GM12878 (cell line): ENCODE measurements at regions not wholly inside any gene's neighbourhood (a gene's known extent, or its start where the extent isn't known, plus 50 kb on each side); places are given as distances from the start of the nearest gene placed in this dataset.

ENCODE experiments used
- ATAC-seq: fragments of 200-7000 bp; cut with Tn5 transposase; 3 replicates; pipeline ENCODE4 v1.9.1; 2020; ENCODE audit warnings: mild to moderate bottlenecking, moderate library complexity
- BruUV-seq: library from RNA; stranded (reverse); fragments of 400-500 nt; replicated peaks from 2 replicates; lab custom pipeline; 2021; lab: Mats Ljungman, UMichigan
- CTCF ChIA-PET: fragments of 300-600 bp; sonication (Branson Sonifier 250); formaldehyde crosslinking; extraction: SDS; loops from one replicate; lab custom pipeline; 2021; ENCODE audit warnings: inconsistent platforms; lab: Yijun Ruan, JAX
- POLR2A ChIA-PET: fragments of 350-600 bp; formaldehyde crosslinking; extraction: SDS; loops from one replicate; lab custom pipeline; 2021; ENCODE audit warnings: inconsistent platforms; lab: Charles Lee
- RAD21 ChIA-PET: fragments of 300-600 bp; sonication (Branson Sonifier 250); formaldehyde crosslinking; loops from one replicate; lab custom pipeline; 2023; ENCODE audit warnings: antibody characterized with exemption; ENCODE audit not compliant: unreplicated experiment; lab: Charles Lee
- SMC1A ChIA-PET: fragments of 300-600 bp; sonication (Branson Sonifier 250); formaldehyde crosslinking; loops from one replicate; lab custom pipeline; 2023; ENCODE audit not compliant: unreplicated experiment, uncharacterized antibody; lab: Charles Lee
- DNase-seq: peaks from one replicate; pipeline ENCODE4 v3.0.0-alpha.2; 2011; ENCODE audit warnings: low read depth, low spot score
- FAIRE-seq: peaks from 3 replicates; lab custom pipeline; 2011; peaks lifted over from hg19 to GRCh38; lab: Jason Lieb, UNC
- H2AFZ ChIP-seq: 2 replicates; pipeline ENCODE4 v1.6.0; 2011; ENCODE audit warnings: low read depth, low read length, control low read depth; ENCODE audit not compliant: control insufficient read depth
- H3K27ac ChIP-seq: 2 replicates; pipeline ENCODE4 v1.5.1; 2011; ENCODE audit warnings: control low read depth; ENCODE audit not compliant: control insufficient read depth, insufficient read depth
- H3K27me3 ChIP-seq, 2 experiments: replicated peaks in 1 of 2; 2 replicates each; pipeline versions ENCODE4 v1.6.0 to v1.6.1; 2011; ENCODE audit warnings: low read length in 1 of 2; ENCODE audit not compliant: control insufficient read depth in 2 of 2, insufficient read depth in 2 of 2
- H3K36me3 ChIP-seq, 2 experiments: 2 replicates each; pipeline ENCODE4 v1.5.1; 2011; ENCODE audit warnings: low read length in 1 of 2; ENCODE audit not compliant: control insufficient read depth in 2 of 2, insufficient read depth in 2 of 2
- H3K4me1 ChIP-seq: 2 replicates; pipeline ENCODE4 v1.6.1; 2011; ENCODE audit warnings: mild to moderate bottlenecking, low read length, moderate library complexity, mixed read lengths; ENCODE audit not compliant: control insufficient read depth, insufficient read depth
- H3K4me2 ChIP-seq: 2 replicates; pipeline ENCODE4 v1.6.0; 2011; ENCODE audit warnings: control low read depth; ENCODE audit not compliant: control insufficient read depth, insufficient read depth
- H3K4me3 ChIP-seq: fragments of 200-600 bp; sonication (generic); 2 replicates; pipeline ENCODE4 v1.5.1; 2016
- H3K79me2 ChIP-seq: 2 replicates; pipeline ENCODE4 v1.6.0; 2011; ENCODE audit warnings: low read length; ENCODE audit not compliant: control insufficient read depth, insufficient read depth
- H3K9ac ChIP-seq: 2 replicates; pipeline ENCODE4 v1.8.0; 2011; ENCODE audit warnings: low read length, control low read depth, mixed read lengths; ENCODE audit not compliant: control insufficient read depth, insufficient read depth
- H3K9me3 ChIP-seq: replicated peaks from 3 replicates; pipeline ENCODE4 v1.5.1; 2011; ENCODE audit warnings: mild to moderate bottlenecking, low read length; ENCODE audit not compliant: control insufficient read depth, insufficient read depth
- H4K20me1 ChIP-seq: 2 replicates; pipeline ENCODE4 v1.6.0; 2011; ENCODE audit not compliant: control insufficient read depth, insufficient read depth
- BRCA1 ChIP-seq: IDR thresholded peaks from 2 replicates; pipeline ENCODE4 v1.6.1; 2011; ENCODE audit warnings: low read depth, low read length, improper control_type of control experiment
- CBX3 ChIP-seq: fragments of 200-600 bp; sonication (generic); IDR thresholded peaks from 2 replicates; pipeline ENCODE4 v1.6.1; 2016; ENCODE audit warnings: low read depth, borderline replicate concordance
- DPF2 ChIP-seq: fragments of 450-650 bp; IDR thresholded peaks from 2 replicates; pipeline ENCODE4 v1.6.1; 2017; ENCODE audit warnings: mild to moderate bottlenecking
- E4F1 ChIP-seq: fragments of 450-650 bp; IDR thresholded peaks from 2 replicates; pipeline ENCODE4 v1.6.1; 2018; ENCODE audit warnings: borderline replicate concordance, mild to moderate bottlenecking; ENCODE audit not compliant: partially characterized antibody
- GATAD2B ChIP-seq: fragments of 450-650 bp; conservative IDR thresholded peaks from 2 replicates; pipeline ENCODE4 v1.6.1; 2017; ENCODE audit warnings: low read depth, mild to moderate bottlenecking, moderate library complexity
- HCFC1 ChIP-seq: fragments of 150-350 bp; IDR thresholded peaks from 2 replicates; pipeline ENCODE4 v1.6.1; 2014; ENCODE audit warnings: low read length
- MAX ChIP-seq: IDR thresholded peaks from 2 replicates; pipeline ENCODE4 v1.6.1; 2012; ENCODE audit warnings: low read depth, low read length, improper control_type of control experiment
- MEF2B ChIP-seq: fragments of 450-650 bp; IDR thresholded peaks from 2 replicates; pipeline ENCODE4 v1.6.1; 2018; ENCODE audit warnings: mild to moderate bottlenecking, moderate library complexity; ENCODE audit not compliant: partially characterized antibody, poor library complexity, severe bottlenecking
- NKRF ChIP-seq: fragments of 450-650 bp; conservative IDR thresholded peaks from 2 replicates; pipeline ENCODE4 v1.6.1; 2017; ENCODE audit warnings: mild to moderate bottlenecking, moderate library complexity
- PKNOX1 ChIP-seq: fragments of 450-650 bp; IDR thresholded peaks from 2 replicates; pipeline ENCODE4 v1.6.1; 2016; ENCODE audit warnings: mild to moderate bottlenecking
- POLR2A ChIP-seq: IDR thresholded peaks from 2 replicates; pipeline ENCODE4 v1.6.1; 2011; ENCODE audit warnings: low read depth, mild to moderate bottlenecking, low read length
- POLR2AphosphoS5 ChIP-seq: IDR thresholded peaks from 2 replicates; pipeline ENCODE4 v1.6.1; 2011; ENCODE audit warnings: mild to moderate bottlenecking, low read length, inconsistent platforms
- SPI1 ChIP-seq: IDR thresholded peaks from 2 replicates; pipeline ENCODE4 v1.6.1; 2011; ENCODE audit warnings: low read depth, mild to moderate bottlenecking, low read length, moderate library complexity, borderline replicate concordance; ENCODE audit not compliant: insufficient read depth
- SRF ChIP-seq, 2 experiments: IDR thresholded peaks; 2 replicates each; pipeline ENCODE4 v1.6.1; 2011; ENCODE audit warnings: low read depth in 2 of 2, low read length in 2 of 2, mild to moderate bottlenecking in 1 of 2, moderate library complexity in 1 of 2
- SUPT20H ChIP-seq: IDR thresholded peaks from 2 replicates; pipeline ENCODE4 v1.6.1; 2011; ENCODE audit warnings: low read depth, mild to moderate bottlenecking, low read length, moderate library complexity, borderline replicate concordance; ENCODE audit not compliant: control insufficient read depth
- TAF1 ChIP-seq: IDR thresholded peaks from 2 replicates; pipeline ENCODE4 v1.6.1; 2011; ENCODE audit warnings: mild to moderate bottlenecking, low read depth, low read length, borderline replicate concordance
- YY1 ChIP-seq: IDR thresholded peaks from 2 replicates; pipeline ENCODE4 v1.6.1; 2011; ENCODE audit warnings: low read depth, mild to moderate bottlenecking, low read length
- WGBS: methylation state at CpG from one replicate; pipeline ENCODE4 v1.1.6; 2016; ENCODE audit warnings: low lambda C conversion rate; ENCODE audit not compliant: insufficient replicate concordance, insufficient coverage; ENCODE audit errors: missing lambda C conversion rate; 5-methylcytosine and 5-hydroxymethylcytosine counted together
- in situ Hi-C: fragments of 300-500 bp; cut with MboI; formaldehyde crosslinking; loops from 9 replicates; pipeline ENCODE4 v1.14.3; 2018; ENCODE audit warnings: mixed read lengths
- intact Hi-C: fragments of 100-400 bp; cut with micrococcal nuclease; formaldehyde crosslinking; loops from one replicate; pipeline ENCODE4 v1.14.2; 2022; ENCODE audit not compliant: unreplicated experiment

- 82% methylated on average over 1 of the region's 1 CpG for WGBS
- POLR2A ChIA-PET: no interaction called here
- ATAC-seq (no peak), DNase-seq (no peak), FAIRE-seq (no peak)
- SMC1A ChIA-PET: interaction anchor here (1.0 to 1.9 kb wide), 5 partner anchors 10 to 95 kb away, joined by 3 to 10 read pairs (median 3); no protein-coding TSS in a partner anchor
- no peaks in the 10 kb centered on the region for H3K27me3 ChIP-seq
- in situ Hi-C loops (no loop called here), intact Hi-C loops (no loop called here)
- no peaks in the 10 kb centered on the region; the same call in 1 of the 3 replicates for H3K9me3 ChIP-seq
- CTCF ChIA-PET: interaction anchor here (1.2 to 1.3 kb wide), 2 partner anchors 22 to 92 kb away, joined by 3 read pairs; no protein-coding TSS in a partner anchor
- no peak overlapping the region for H2AFZ ChIP-seq
- no peak overlapping the region for H3K9ac ChIP-seq
- no peaks in the 10 kb centered on the region for H4K20me1 ChIP-seq
- no peak overlapping the region for H3K27ac ChIP-seq
- no peak overlapping the region for H3K4me2 ChIP-seq
- no peaks in the 10 kb centered on the region; a peak in 1 of 4 replicates for H3K36me3 ChIP-seq
- H3K4me3 ChIP-seq: no peak overlapping the region
- H3K4me1 ChIP-seq: peaks cover 7% of the 10 kb centered on the region; the same call in 1 of the 2 replicates
- no peaks in the 10 kb centered on the region for H3K79me2 ChIP-seq
- RAD21 ChIA-PET: interaction anchor here (1.1 to 1.7 kb wide), 2 partner anchors 9 to 69 kb away, joined by 4 read pairs; no protein-coding TSS in a partner anchor
- no TSS peak for BruUV-seq
- TF ChIP-seq PKNOX1: no peak
- TF ChIP-seq BRCA1: no peak
- no peak for TF ChIP-seq DPF2
- TF ChIP-seq YY1: no peak
- no peak for TF ChIP-seq TAF1
- no peak for TF ChIP-seq E4F1
- no peak for TF ChIP-seq SRF (IDR thresholded peaks at IDR 0.05; ENCODE audit: low read depth in 2 of 2, low read length in 2 of 2)
- TF ChIP-seq NKRF: no peak
- no peak for TF ChIP-seq GATAD2B
- TF ChIP-seq POLR2A: no peak
- no peak for TF ChIP-seq SPI1
- no peak for TF ChIP-seq SUPT20H
- no peak for TF ChIP-seq HCFC1
- TF ChIP-seq MAX: no peak
- no peak for TF ChIP-seq MEF2B
- no peak for TF ChIP-seq POLR2AphosphoS5
- no peak for TF ChIP-seq CBX3
Measured at GRCh38 chr6:6401401-6401800, 80.9 kb upstream of the F13A1 start.
